ENCODE measurements at regions not wholly inside any gene's neighbourhood (a gene's known extent, or its start where the extent isn't known, plus 50 kb on each side); places are given as distances from the start of the nearest gene placed in this dataset.

DNA sequence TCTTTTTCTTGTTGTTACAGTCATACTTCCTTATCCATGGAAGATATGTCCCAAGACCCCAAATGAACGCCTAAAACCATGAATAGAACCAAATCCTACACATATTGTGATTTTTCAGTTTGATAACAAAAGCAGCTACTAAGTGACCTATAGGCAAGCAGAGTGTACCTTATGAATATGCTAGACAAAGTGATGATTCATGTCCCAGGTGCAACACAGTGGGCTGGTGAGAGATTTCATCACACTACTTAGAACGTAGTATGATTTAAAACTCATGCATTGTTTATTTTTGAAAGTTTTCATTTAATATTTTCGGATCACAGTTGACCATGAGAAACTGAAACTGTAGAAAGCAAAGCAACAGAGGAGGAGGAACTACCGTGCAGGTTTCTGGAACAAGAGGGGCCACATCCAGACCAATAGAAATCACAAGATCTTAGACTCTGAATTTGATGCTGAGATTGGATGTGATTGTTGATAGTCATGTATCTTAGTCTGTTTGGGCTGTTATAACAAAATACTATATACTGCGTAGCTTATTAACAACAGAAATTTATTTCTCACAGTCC lies 470.8 kb upstream of the VRK2 start:
- TF ChIP-seq TAF1 (IDR thresholded peaks at IDR 0.05; ENCODE audit: borderline replicate concordance, low read depth, low read length) (no peak), POLR2A (IDR thresholded peaks at IDR 0.05; ENCODE audit: low read depth, low read length) (no peak)

All from GM12892 (cell line).